ENCODE measurements at regions not wholly inside any gene's neighbourhood (a gene's known extent, or its start where the extent isn't known, plus 50 kb on each side); places are given as distances from the start of the nearest gene placed in this dataset.
"Not testable (repeated sequence)": the region's sequence is repeated elsewhere in the genome, so short reads cannot be mapped to it uniquely, and the experiment has no call there.

DNA sequence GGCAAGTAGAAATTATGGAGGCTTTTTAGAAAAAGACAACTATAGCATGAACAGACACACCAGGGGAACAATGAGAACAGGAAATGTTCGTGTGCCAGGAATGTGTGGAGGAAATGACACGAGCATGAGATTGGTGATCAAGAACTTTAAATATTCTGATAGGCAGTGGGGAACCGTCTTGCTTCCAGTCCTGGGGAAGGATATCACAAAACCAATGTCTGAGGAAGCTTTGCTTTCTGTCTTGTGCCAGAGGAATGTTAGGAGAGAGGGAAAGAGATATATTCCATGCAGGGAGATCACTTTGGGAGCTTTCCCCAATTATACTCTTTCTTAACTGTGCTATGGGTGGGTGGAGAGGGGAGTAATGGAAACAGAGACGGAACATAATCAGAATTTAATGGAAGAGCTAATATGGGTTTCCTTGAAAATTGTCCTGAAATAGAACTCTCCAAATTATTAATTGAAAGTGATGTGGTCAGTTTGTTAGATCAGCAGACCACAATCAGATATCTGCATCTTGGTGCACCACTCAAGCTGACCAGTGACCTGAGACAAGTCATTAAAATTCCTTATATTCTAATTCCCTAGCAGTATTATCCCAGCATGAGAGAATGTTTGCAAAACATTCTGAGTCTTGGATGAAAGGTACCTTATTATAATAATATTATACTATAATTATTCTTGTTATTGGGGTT, 178.2 kb downstream of the SOX4 start:
- DNase-seq (ENCODE audit: low read depth): no peak

DNA sequence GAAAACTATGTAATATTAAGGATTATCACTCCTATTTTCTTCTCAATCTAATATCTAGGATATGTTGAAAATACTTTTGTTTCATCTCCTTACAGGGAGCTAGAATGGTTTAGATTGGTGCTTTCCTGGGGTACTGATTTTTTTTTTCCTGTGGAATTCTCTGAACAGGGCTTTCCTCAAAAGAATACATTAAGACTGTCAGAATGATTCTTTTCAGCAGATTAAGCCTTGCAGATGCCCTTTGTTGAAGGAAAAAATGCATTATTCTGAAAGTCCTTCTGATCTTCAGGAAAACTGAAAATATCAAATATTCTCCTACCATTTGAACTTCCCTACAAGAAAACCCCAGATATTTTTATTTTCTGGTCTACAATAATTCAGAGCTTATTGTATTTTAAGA, 178.9 kb downstream of the SOX4 start:
- no peak for DNase-seq (ENCODE audit: low read depth)

DNA sequence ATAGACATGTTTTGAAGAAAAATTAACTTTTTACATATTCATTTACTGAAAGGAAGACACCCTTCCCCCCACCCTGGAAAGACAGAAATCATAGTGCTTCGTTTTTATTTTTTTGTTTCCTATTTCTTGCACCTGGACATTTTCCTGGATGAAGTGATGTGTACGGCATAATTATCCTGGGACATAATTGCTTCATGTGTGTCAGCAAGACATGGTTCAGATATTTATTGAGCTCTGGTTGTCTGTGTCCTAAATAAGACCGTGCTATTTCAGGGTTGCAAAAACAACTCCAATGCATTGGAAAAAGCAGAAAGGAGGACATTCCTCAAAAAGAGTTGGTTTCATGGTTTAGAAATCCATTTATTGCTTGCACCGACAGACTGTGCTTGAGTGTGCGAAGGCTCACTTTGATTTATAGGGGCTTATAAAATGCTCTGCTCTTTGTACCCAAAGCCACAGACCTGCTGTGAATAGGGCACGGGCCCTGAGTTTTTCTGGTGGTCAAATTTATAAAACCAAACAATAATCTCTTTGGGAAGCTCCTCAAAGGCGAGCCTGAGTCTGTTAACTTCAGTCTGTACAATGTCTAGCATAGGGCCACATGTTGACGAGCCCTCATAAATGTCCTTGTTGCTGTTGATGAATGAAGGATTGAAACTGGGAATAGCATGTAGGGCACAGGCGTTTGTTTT, 179.5 kb downstream of the SOX4 start:
- no peak for DNase-seq (ENCODE audit: low read depth)

DNA sequence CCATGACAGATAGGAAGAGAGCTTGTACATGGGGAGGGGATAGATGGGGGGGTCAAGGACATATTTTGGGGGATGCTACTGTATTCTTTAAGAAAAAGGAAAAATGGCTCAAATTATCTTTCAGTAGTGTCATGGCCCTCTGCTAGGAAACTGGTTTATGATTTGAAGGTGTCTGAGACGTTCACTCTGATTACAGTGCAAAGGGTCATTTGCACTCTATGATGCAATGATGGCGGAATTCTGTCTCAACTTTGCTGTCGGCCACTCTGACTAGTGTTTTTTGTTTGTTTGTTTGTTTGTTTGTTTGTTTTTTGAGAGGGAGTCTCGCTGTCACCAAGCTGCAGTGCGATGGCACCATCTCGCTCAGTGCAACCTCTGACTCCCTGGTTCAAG, 180.0 kb downstream of the SOX4 start:
- no peak for DNase-seq (ENCODE audit: low read depth)

DNA sequence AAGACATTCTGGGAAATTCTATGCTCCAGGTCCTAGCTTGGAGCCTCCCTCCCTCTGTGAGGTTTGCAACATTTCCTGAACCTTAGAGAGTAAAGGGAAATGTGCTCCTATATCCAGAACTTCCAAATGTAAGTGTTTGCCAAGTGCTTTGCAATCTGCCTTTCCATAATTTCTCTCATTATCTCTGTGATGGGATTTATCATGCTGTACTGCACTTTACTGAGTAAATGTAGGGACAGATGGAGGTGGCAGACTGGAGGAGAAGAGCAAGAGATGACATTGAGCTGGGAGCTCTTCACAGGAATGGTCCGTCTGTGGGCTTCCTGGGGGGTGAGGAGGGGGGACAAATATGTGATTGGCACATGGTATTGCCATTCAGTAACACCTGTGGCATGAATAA, 184.3 kb downstream of the SOX4 start:
- no peak for DNase-seq (ENCODE audit: low read depth)

DNA sequence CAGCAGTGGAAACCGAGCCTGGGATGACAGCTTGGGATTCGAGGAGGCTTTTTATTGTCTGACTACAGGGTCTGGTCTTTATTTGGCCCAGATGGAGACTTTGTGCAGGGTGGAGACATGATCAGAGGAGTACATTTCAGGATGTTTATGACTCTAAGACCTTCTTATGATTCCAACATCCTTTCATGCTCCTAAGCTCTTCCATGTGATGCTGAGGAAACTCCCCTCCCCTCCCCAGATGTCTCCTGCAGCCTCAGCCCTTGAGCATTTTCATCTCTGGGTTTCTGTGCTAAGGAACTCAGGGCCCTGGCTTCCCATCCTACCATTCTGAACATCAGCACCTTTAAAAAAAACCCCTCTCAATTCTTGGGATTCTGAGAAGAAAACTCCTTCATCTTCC, 186.6 kb downstream of the SOX4 start:
- DNase-seq (ENCODE audit: low read depth): no peak

DNA sequence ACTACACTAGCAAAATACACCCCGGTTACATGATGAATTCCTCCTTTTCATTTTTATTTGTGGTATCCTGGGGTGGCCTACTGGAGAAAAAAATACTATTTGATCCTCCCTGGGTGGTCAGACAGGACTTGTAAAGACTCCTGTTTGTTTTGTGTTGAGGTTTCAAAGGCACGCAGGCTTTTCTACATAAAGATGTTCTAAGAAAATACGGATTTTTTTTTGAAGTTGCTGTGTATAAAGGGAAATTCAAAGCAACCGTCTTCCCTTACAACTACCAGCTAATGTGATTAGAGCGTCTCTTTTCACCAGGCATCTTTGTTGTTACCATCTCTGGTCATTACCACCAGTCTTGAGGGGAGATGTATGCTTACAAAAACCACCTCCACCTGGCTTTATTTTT, 187.1 kb downstream of the SOX4 start:
- DNase-seq (ENCODE audit: low read depth): no peak

DNA sequence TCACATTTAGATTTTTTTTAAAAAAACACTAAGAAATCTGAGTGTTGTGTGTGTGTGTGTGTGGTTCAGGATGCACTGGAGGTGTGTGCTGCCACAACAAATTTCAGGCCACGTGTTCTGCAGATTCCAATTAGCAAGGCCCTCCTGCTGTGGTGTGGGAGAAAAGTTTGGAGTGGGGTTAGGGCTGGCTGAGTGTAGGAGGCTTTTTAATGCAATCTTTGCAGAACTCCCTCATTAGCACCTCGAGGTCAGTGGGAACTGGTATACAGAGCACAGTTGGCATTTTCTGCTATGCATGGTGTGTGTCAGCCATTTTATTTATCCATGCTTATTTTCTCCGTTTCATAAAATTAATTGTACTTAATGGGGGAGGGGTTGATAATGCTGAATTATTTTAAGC, 187.6 kb downstream of the SOX4 start:
- no peak for DNase-seq (ENCODE audit: low read depth)

DNA sequence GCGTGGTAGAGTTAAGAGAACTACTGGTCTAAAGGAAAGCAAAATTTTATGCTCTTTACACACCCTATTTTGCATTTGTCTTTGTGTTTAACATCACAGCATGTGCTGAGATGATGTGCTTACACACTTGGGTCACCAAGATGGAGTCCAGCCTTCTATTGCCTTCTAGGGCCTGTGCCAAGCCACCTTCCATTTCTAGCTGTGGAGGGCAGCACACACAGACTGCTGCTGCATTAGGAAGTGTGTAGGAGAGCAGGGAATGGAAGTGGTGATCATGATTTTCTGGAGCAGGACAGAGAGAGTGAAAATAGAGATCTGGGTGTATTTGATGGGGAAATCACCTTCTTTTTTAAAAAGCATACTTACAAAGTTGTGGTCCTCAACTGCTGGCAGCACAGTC, 191.6 kb downstream of the SOX4 start:
- DNase-seq (ENCODE audit: low read depth): no peak

DNA sequence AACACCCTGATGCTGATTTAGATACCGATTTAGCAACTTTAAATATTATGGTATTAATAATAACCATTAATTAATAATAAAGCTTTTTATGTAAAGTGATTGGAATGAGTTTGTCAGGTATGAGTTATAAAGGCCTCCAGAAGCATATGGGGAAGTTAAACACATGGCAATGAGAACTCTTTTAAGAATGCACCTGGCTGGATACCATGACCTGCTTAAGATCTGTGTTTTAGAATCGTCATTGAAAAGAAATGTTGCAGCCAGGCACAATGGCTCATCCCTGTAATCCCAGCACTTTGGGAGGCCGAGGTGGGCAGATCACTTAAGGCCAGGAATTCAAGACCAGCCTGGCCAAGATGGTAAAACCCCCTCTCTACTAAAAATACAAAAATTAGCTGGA, 197.5 kb downstream of the SOX4 start:
- DNase-seq (ENCODE audit: low read depth): no peak

DNA sequence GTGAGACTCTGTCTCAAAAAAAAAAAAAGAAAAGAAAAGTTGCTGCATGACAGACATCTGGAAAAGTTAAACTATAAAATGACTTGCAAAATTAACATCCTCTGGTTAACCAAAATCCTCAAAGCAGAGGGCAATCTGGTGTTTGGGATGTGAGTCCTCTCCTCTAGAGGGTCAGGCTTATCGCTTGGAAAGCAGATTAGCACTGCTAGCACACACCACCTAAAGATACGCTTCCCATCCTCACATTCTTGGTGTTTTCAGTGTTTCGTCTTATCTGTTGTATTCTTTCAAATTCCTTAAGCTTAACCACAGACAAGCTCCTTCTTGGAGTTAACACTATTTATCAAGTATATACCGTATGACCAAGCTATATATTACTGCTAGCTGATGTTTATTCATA, 198.0 kb downstream of the SOX4 start:
- DNase-seq (ENCODE audit: low read depth): no peak

DNA sequence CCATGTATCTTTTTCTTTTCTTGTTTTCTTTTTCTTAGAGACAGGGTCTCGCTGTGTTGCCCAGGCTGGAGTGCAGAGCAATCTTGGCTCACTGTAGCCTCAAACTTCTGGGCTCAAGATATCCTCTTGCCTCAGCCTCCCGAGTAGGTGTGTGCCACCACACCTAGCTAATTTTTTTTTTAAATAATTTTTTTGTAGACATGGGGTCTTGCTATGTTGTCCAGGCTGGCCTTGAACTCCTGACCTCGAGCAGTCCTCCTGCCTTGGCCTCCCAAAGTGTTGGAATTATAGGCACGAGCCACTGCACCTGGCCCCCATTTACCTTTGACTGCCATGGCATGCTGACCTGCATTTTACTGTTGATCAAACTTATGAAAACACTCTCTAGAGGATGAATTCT, 198.6 kb downstream of the SOX4 start:
- DNase-seq (ENCODE audit: low read depth): no peak

DNA sequence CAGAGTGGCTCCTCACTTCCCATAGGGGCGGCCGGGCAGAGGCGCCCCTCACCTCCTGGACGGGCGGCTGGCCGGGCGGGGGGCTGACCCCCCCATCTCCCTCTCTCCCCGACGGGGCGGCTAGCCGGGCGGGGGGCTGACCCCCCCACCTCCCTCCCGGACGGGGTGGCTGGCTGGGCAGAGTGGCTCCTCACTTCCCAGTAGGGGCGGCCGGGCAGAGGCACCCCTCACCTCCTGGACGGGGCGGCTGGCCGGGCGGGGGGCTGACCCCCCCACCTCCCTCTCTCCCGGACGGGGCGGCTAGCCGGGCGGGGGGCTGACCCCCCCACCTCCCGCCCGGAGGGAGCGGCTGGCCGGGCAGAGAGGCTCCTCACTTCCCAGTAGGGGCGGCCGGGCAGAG, 203.4 kb downstream of the SOX4 start:
- not testable (repeated sequence) for DNase-seq (ENCODE audit: low read depth)

DNA sequence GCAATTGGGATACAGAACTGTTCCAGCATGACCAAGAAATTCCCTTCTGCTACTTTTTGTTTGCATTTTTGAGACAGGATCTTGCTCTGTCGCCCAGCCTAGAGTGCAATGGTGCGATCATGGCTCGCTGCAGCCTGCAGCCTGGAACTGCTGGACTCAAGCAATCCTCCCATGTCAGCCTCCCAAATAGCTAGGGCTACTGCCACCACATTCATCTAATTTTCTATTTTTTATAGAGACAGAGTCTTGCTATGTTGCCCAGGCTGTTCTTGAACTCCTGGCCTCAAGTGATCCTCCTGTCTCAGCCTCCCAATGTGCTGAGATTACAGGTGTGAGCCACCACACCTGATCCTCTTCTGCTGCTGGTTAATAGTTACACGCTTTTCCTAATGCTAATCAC, 204.9 kb downstream of the SOX4 start:
- DNase-seq (ENCODE audit: low read depth): no peak

DNA sequence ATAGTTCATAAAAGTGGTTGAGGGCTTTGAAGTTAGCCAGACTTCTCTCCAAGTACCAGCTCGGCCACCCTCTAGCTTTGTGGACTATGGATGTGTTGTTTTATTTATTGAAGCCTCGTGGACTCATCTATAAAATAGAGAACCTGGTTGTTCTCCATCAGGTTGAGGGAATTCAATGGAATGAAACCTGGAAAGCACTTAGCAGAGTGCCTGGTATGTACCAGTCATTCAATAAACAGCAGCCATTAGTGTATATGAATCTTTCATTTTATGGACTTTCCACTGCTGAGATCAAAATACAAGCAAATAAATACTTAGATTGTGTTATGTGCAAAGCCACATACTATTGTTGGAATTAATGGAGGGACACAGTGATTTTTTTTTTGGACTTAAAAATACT, 206.8 kb downstream of the SOX4 start:
- DNase-seq (ENCODE audit: low read depth): no peak

DNA sequence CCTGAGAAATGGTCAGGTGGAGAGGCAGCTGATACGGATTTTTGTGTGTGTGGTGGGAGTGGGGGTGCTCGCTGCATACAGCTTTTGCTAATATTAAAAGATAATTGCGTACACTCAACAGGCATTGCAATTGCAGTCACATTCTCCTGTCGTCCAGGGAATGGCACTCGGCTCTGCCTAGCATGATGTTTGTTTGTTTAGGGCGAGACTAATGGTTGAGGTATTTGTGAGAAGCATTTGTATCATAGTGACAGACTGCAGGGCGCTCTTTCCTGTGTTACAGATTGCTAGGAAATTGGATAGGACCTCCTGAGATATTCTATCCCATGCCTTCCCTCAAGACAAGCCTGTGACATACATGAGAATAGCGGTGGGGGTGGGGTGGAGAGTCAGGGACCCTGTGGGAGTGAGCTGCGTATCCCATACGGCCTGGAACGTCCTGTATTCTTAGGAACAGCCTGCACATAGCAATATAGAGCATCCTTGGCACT, 207.4 kb downstream of the SOX4 start:
- DNase-seq (ENCODE audit: low read depth): no peak

DNA sequence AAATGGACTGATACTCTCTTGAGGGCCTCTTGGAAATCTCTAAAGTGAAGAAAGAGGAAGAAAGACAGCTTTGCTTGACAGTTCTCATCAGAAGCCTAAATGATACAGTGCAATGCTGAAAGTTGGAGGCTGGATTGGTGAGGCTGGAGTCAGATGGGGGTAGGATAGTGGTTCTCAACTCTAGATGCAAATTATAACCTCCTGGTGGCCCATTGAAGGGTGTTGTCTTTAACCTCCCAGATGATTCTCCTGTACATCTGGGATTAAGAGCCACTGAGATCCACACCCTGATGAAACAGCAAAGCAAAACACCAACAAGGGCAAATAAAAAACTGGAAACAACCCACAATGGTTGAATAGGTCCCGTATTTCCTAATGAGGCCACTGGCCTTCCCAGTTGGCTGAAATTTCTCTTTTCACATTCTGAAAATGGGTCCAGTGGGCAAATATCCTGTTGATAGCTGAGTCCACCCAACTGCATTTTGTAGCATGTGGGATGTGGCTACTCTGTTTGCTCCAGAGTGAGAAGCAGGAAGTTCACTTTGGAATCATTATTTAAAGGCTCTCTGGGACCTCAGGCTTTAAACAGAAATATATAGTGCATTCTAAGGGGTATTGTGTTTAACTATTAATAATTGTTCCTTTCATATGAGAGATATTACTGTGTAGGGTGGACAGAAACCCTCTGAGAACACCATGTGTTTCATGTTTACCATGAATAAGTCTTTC, 208.1 kb downstream of the SOX4 start:
- no peak for DNase-seq (ENCODE audit: low read depth)

DNA sequence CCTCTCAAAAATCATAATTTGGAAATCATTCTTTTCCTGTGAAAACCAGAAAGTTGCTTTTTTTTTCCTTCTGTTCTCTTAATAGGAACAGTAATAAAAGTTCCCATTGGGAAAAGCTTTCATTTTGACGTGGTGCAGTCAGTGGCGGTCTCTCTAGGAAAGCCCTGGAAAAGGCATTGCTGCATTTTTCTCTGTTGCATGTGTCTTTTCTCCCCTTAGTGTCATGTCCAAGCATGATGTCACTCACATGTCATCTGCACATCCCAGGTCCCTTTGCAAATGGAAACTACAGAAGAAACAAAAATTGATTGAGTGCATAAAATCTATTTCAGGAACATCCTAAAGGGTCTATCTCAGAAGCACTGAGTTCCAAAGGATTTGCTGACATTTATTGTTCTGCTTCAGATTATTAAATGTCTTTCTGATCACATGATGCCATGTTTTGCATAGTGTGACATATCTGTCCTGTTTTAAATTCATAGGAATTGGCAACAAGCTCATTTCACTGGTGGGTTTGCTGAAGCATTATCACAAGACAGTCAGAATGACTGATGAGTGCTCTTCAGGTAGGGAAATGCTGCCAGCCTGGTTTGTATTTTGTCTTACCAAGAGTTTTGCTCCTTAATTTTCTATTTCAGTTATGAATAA, 208.7 kb downstream of the SOX4 start:
- DNase-seq (ENCODE audit: low read depth): peak; percentile 65

DNA sequence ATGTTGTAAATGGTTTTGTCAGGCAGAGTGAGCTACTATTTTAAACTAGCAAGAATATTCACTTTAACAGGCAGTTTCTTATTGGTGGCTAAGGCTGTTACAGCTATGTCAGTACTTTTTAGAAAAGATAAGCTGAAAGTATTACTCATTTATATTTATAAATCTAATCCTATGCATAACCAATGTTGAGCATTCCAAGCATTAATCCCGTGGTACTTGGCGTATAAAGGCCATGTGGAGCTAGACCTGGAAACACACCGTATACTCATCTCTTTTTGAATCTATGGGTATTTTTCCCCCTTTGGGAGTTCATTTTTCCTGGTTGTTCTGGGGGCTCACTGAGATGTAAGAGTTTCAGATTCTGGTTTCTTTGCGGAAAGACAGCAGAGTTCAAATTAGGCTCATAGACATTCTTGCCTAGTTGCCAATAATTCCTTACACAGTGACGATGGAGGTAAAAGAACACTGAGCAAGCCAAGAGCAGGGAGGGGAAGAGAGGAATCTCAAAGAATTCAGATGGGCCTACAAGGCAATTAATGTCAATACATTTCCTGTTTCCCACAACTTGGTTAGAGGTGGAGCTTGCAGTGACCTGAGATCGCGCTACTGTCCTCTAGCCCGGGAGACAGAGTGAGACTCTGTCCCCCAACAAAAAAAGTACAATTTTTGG, 211.5 kb downstream of the SOX4 start:
- no peak for DNase-seq (ENCODE audit: low read depth)

DNA sequence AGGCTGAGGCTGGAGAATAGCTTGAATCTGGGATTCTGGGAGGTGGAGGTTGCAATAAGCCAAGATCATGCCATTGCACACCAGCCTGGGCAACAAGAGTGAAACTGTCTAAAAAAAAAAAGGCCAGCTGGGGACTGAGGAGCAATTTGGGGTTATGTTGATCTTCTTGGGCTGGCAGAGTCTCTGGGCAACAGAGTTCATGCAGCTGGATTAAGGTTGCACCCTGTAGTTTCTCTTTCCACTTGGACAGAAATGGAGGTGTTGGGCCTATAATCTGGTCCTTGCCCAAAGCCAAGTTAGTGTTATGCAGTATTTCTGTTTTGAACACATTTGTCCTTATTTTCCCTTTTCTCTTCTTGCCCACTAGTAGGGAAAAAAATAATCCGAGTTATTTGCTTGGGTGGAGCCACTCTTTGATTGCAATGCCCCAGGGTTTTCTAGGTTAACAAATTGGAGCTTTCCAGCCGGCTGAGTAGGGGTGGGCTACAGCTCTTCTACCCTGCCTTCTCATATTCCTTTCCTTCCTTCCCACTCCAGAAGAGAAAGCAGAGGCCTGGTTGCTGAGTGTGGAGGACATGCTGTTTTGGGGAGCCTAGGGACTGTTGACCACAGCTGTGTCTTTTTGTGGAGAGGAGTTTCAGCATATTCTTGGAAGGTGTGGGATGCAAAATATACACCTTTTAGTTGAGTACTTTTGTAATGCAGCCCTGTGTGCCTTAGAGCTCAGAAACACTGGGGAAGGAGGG, 213.9 kb downstream of the SOX4 start:
- no peak for DNase-seq (ENCODE audit: low read depth)

DNA sequence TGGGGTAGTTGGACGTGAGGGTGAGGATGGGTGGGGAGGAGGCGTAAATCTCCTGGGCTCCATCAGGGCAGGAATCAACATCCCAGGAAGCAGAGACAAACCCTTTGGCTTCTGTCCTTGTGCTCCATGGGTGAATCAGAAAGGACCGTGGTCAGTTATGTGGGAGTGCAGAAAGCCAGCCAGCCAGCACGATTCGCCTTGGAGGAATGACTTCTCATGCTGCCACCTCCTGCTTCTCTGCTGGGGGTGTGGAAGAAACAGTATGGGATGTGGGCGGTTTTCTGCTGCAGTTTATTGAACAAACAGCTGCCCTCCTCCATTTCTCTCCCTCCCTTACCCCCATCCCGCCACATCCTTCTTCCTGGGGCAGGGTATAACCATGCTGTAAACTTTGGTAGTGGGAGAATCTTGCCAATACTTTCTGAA, 214.5 kb downstream of the SOX4 start:
- DNase-seq (ENCODE audit: low read depth): no peak

Measured in forelimb muscle (tissue), 1 donor.